ENCODE measurements at regions not wholly inside any gene's neighbourhood (a gene's known extent, or its start where the extent isn't known, plus 50 kb on each side); places are given as distances from the start of the nearest gene placed in this dataset.
"Not testable (repeated sequence)": the region's sequence is repeated elsewhere in the genome, so short reads cannot be mapped to it uniquely, and the experiment has no call there.

DNA sequence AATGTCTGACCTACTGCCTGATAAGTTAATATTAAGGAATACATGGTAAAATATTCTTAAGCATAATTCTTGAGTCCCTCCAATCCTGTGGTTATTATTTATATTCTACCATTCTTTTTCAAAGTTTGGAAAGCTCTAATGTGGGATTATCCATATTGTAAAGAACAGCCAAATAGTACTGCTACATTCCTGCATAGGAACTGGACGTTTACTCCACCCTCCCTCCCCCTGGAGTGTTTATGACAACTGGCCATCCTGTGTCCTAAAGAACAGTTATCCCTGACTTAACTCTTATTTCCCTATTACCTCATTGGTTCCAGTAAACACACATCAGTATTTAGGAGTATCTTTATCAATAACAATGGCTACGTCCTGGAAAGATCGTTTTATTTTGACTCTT, 308.7 kb upstream of the TFAP2D start:
- in situ Hi-C loops (cut with HindIII; ENCODE audit: low pct_unique_long_range_greater_than_20kb, low sequenced_read_pairs), result no loop called here
- no peak for DNase-seq (ENCODE audit: low read depth, low spot score)

GRCh38 chr6:50410579-50410978, 302.7 kb upstream of the TFAP2D start:
- in situ Hi-C loops (cut with HindIII; ENCODE audit: low pct_unique_long_range_greater_than_20kb, low sequenced_read_pairs), result no loop called here

GRCh38 chr6:50421041-50421440, 292.3 kb upstream of the TFAP2D start:
- DNase-seq (ENCODE audit: low read depth, low spot score); in situ Hi-C loops (cut with HindIII; ENCODE audit: low pct_unique_long_range_greater_than_20kb, low sequenced_read_pairs): not testable (repeated sequence)

More at GRCh38 chr6:50410579-50410978, 302.7 kb upstream of the TFAP2D start:
- DNase-seq (ENCODE audit: low read depth, low spot score), result no peak

GRCh38 chr6:50427267-50427666, 286.1 kb upstream of the TFAP2D start:
- in situ Hi-C loops (cut with HindIII; ENCODE audit: low pct_unique_long_range_greater_than_20kb, low sequenced_read_pairs), result no loop called here
- no peak for DNase-seq (ENCODE audit: low read depth, low spot score)

GRCh38 chr6:50437901-50438300, 275.4 kb upstream of the TFAP2D start:
- DNase-seq (ENCODE audit: low read depth, low spot score), result no peak
- in situ Hi-C loops (cut with HindIII; ENCODE audit: low pct_unique_long_range_greater_than_20kb, low sequenced_read_pairs), result no loop called here

DNA sequence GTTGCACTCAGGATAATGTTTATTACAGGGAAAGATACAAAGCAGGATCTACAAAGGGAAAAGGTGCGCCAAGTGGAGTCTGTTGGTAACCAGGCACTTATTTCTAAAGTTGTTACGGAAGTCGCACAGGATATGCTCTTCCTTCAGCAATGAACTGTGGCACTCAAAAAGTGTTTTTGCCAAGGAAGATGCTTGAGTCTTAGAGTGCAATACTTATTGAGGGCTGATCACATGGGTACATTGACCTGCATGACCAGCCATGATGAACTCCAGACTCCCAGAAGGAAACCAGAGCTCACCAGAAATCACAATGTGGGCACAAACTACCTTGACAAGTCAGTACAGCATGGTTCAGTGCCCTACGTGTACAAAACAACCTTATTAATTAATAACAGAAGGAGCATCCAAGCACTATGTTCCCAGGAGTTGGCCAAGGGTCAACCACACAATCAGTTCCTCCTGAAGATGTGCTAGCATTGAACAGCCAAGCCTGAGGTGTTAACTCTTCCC, 270.7 kb upstream of the TFAP2D start:
- in situ Hi-C loops (cut with HindIII; ENCODE audit: low pct_unique_long_range_greater_than_20kb, low sequenced_read_pairs), result no loop called here
- DNase-seq (ENCODE audit: low read depth, low spot score), result no peak

DNA sequence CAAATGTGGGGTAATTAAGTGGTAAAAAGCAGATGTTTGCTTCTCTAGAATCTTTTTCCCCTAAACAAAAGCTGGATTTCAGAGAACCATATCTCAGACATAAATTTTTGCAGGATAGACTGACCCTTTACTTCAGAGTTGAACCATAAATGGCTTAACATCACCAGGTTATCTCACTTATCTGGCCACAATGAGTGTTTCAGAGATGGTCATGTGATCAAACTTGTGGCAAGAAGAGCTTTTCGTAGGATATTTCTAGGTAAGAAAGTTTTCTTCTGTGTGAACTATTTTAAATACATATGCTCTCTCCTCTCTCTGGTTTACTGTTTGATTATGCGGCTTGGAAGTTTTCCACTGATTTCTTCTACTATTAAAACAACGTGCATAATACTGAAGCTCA, 270.2 kb upstream of the TFAP2D start:
- DNase-seq (ENCODE audit: low read depth, low spot score), result no peak
- in situ Hi-C loops (cut with HindIII; ENCODE audit: low pct_unique_long_range_greater_than_20kb, low sequenced_read_pairs), result no loop called here

DNA sequence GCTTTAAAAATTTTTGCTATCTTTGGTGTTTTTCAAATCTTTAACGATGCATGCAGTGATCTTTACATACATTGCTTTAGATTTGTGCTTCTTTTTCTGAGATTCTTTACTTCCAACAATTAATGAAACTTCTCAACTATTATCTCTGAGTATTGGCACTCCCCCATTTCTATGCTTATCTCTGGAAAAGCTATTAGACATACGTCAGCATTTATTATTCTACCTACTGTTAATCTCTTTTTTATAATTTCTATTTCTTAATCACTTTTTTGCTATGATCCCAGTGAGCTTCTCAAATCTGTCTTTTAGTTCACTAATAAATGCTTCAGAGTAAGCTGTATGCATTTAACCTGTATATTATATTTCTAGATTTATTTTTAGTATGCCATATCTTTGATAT, 264.2 kb upstream of the TFAP2D start:
- no peak for DNase-seq (ENCODE audit: low read depth, low spot score)
- in situ Hi-C loops (cut with HindIII; ENCODE audit: low pct_unique_long_range_greater_than_20kb, low sequenced_read_pairs), result no loop called here

- in situ Hi-C loops (cut with HindIII; ENCODE audit: low pct_unique_long_range_greater_than_20kb, low sequenced_read_pairs), result no loop called here
- peak; percentile 97 for DNase-seq (ENCODE audit: low read depth, low spot score)
These were observed 261.4 kb upstream of the TFAP2D start for GRCh38 chr6:50451826-50452400.

GRCh38 chr6:50455029-50455428, 258.3 kb upstream of the TFAP2D start:
- no peak for DNase-seq (ENCODE audit: low read depth, low spot score)
- in situ Hi-C loops (cut with HindIII; ENCODE audit: low pct_unique_long_range_greater_than_20kb, low sequenced_read_pairs), result no loop called here

DNA sequence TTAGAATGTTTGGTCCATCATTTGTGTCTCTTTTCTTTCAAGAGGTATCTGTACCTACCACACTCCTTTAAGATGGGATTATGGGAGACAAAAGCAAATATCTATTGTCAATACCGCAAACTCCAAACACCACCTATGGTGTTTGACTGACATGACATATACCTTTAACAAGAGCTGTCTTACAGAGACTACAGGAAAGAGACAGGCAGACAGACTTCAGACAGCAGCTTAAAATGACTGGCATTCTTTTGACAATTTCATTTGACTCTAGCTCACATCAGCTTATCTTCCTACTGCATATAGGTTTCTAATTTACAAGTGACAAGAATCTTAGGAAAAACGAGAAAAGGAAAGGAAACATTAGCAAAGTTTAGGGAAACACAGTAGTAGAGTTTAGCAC, 256.0 kb upstream of the TFAP2D start:
- DNase-seq (ENCODE audit: low read depth, low spot score), result no peak
- in situ Hi-C loops (cut with HindIII; ENCODE audit: low pct_unique_long_range_greater_than_20kb, low sequenced_read_pairs), result no loop called here

GRCh38 chr6:50461696-50462095, 251.6 kb upstream of the TFAP2D start:
- in situ Hi-C loops (cut with HindIII; ENCODE audit: low pct_unique_long_range_greater_than_20kb, low sequenced_read_pairs), result no loop called here
- no peak for DNase-seq (ENCODE audit: low read depth, low spot score)

DNA sequence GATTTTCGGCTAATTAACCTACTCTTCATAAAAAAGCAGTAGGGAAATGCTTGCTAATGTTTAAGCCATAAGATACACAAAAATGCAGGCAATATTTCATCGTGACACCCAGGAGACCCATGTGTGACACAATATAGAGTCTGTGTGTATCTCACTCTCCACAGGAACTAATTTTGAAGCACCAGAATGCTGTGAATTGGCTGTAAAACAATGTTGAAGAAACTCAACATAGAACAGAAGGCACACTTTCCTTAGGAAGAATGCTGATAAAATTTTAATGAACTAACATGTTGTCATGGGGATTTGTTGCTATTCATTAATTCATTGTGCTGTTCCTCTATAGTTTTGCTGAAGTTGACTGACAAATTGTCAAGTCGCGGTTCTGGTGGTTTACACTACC, 249.4 kb upstream of the TFAP2D start:
- in situ Hi-C loops (cut with HindIII; ENCODE audit: low pct_unique_long_range_greater_than_20kb, low sequenced_read_pairs), result no loop called here
- no peak for DNase-seq (ENCODE audit: low read depth, low spot score)

GRCh38 chr6:50467931-50468330, 245.4 kb upstream of the TFAP2D start:
- in situ Hi-C loops (cut with HindIII; ENCODE audit: low pct_unique_long_range_greater_than_20kb, low sequenced_read_pairs), result no loop called here
- DNase-seq (ENCODE audit: low read depth, low spot score), result no peak

DNA sequence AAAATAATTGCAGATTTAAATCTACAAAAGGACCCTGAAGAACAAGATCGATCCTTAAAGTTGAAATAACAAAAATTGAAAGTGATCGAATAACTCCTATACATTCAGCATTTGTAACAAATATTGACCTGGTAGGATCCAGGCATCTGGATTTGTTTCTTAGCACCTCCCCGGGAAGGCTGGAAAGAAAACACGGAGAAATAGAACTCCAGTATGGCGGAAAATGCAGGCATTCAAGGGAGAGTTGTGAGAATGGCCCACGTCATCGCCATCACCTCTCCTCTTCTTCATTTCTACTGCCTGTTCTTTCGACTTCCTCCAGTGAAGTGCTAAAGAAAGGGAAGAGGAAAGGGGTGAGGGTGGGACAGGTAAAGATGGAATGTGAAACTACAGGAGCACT, 242.3 kb upstream of the TFAP2D start:
- in situ Hi-C loops (cut with HindIII; ENCODE audit: low pct_unique_long_range_greater_than_20kb, low sequenced_read_pairs), result no loop called here
- no peak for DNase-seq (ENCODE audit: low read depth, low spot score)

DNA sequence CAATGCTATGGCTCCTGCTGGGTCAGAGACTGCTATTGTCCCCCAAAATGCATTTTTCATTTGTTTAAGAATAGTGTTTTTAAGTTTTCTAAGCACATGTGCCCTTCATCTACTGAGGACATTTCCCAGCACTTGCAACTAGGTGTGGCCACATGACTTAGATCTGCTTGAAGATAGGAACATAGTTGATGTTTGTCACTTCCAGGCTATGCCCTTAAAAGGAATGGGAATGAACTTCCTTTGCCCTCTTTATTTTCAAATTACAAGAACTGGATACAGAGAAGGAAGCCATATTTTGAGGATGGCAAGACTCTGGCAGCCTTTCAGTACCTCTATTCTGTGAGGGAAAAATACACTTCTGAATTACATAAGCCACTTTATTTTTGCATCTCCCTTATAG, 203.0 kb upstream of the TFAP2D start:
- in situ Hi-C loops (cut with HindIII; ENCODE audit: low pct_unique_long_range_greater_than_20kb, low sequenced_read_pairs), result no loop called here

GRCh38 chr6:50520326-50521266, 192.7 kb upstream of the TFAP2D start:
- in situ Hi-C loops (cut with HindIII; ENCODE audit: low pct_unique_long_range_greater_than_20kb, low sequenced_read_pairs), result no loop called here

More for the DNA sequence above, 203.0 kb upstream of the TFAP2D start:
- DNase-seq (ENCODE audit: low read depth, low spot score), result no peak

DNA sequence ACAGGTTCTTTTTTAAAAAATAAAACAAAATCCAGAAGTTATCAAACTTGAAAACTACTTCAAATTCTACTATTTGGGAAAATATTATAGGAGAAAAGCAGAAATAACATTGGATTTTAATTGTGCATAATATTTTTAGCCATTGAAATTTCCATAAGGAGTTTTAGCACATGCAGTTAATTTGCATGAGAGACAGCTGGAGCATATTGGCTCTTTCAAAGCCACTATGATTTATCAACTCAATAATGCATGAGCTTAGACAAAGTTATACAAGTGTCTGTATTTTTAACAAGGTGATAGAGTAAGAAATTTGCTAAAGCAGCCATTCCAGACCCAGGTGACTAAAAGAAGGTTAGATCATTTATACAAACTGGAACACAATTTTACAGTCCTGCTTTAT, 189.0 kb upstream of the TFAP2D start:
- no peak for DNase-seq (ENCODE audit: low read depth, low spot score)
- in situ Hi-C loops (cut with HindIII; ENCODE audit: low pct_unique_long_range_greater_than_20kb, low sequenced_read_pairs), result no loop called here

More at GRCh38 chr6:50520326-50521266, 192.7 kb upstream of the TFAP2D start:
- peak; percentile 28 for DNase-seq (ENCODE audit: low read depth, low spot score)

DNA sequence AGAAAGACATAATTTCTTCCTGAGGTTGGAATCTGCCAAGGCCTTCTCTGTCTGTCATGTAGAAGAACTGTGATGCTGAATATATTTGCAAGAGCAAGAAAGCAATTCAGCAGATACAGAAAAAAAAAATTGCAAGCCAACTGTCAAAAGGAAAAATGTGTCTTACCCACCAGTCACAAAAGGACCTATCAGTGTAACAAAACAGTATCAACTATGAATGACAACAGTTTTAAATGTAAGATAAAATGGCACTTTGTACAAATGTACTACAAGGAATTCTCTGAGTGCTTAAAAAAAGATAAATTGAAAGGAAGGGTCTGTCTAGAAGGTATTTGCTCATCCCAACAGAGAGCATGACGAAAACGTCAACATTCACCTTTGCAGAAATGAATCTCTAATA, 185.3 kb upstream of the TFAP2D start:
- in situ Hi-C loops (cut with HindIII; ENCODE audit: low pct_unique_long_range_greater_than_20kb, low sequenced_read_pairs), result no loop called here
- DNase-seq (ENCODE audit: low read depth, low spot score), result no peak
